ENCODE measurements at regions not wholly inside any gene's neighbourhood (a gene's known extent, or its start where the extent isn't known, plus 50 kb on each side); places are given as distances from the start of the nearest gene placed in this dataset.

- Histone ChIP-seq H3K27ac (ENCODE audit: poor library complexity, severe bottlenecking) (no peak overlapping the region), H3K4me1 (ENCODE audit: insufficient read depth, poor library complexity, severe bottlenecking) (no peaks in the 10 kb centered on the region), H3K9me3 (ENCODE audit: severe bottlenecking) (no peaks in the 10 kb centered on the region), H3K36me3 (ENCODE audit: low read depth) (no peaks in the 10 kb centered on the region), H3K4me3 (ENCODE audit: severe bottlenecking) (no peak overlapping the region), H3K27me3 (ENCODE audit: insufficient read depth, poor library complexity, severe bottlenecking) (peaks cover 7% of the 10 kb centered on the region)
- DNase-seq (ENCODE audit: low spot score) = no peak
- TF ChIP-seq CTCF (IDR thresholded peaks at IDR 0.05; ENCODE audit: poor library complexity, severe bottlenecking) = peak; percentile 77
- ATAC-seq (ENCODE audit: low read depth) = no peak
Observed at GRCh38 chr13:108508263-108508662, 121.1 kb upstream of the MYO16 start.

GRCh38 chr13:108525827-108526226, 103.6 kb upstream of the MYO16 start:
- no peak for TF ChIP-seq CTCF (IDR thresholded peaks at IDR 0.05; ENCODE audit: poor library complexity, severe bottlenecking)
- DNase-seq (ENCODE audit: low spot score) (no peak), ATAC-seq (ENCODE audit: low read depth) (no peak)
- Histone ChIP-seq H3K36me3 (ENCODE audit: low read depth) (no peaks in the 10 kb centered on the region), H3K27ac (ENCODE audit: poor library complexity, severe bottlenecking) (no peak overlapping the region), H3K4me3 (ENCODE audit: severe bottlenecking) (no peak overlapping the region), H3K27me3 (ENCODE audit: insufficient read depth, poor library complexity, severe bottlenecking) (peaks cover 30% of the 10 kb centered on the region), H3K4me1 (ENCODE audit: insufficient read depth, poor library complexity, severe bottlenecking) (no peaks in the 10 kb centered on the region), H3K9me3 (ENCODE audit: severe bottlenecking) (no peaks in the 10 kb centered on the region)

- Histone ChIP-seq H3K27me3 (ENCODE audit: insufficient read depth, poor library complexity, severe bottlenecking) (peaks cover 27% of the 10 kb centered on the region), H3K4me3 (ENCODE audit: severe bottlenecking) (no peak overlapping the region), H3K36me3 (ENCODE audit: low read depth) (no peaks in the 10 kb centered on the region), H3K4me1 (ENCODE audit: insufficient read depth, poor library complexity, severe bottlenecking) (no peaks in the 10 kb centered on the region), H3K9me3 (ENCODE audit: severe bottlenecking) (no peaks in the 10 kb centered on the region), H3K27ac (ENCODE audit: poor library complexity, severe bottlenecking) (no peak overlapping the region)
- ATAC-seq (ENCODE audit: low read depth) (no peak), DNase-seq (ENCODE audit: low spot score) (no peak)
- TF ChIP-seq CTCF (IDR thresholded peaks at IDR 0.05; ENCODE audit: poor library complexity, severe bottlenecking) = no peak
Observed at GRCh38 chr13:108526286-108526685, 103.1 kb upstream of the MYO16 start.

- H3K36me3 ChIP-seq (ENCODE audit: low read depth) = no peaks in the 10 kb centered on the region
- H3K27ac ChIP-seq (ENCODE audit: poor library complexity, severe bottlenecking) = no peak overlapping the region
- ATAC-seq (ENCODE audit: low read depth) (no peak), DNase-seq (ENCODE audit: low spot score) (no peak)
- no peaks in the 10 kb centered on the region for H3K4me1 ChIP-seq (ENCODE audit: insufficient read depth, poor library complexity, severe bottlenecking)
- H3K27me3 ChIP-seq (ENCODE audit: insufficient read depth, poor library complexity, severe bottlenecking) = peaks cover 27% of the 10 kb centered on the region
- no peak overlapping the region for H3K4me3 ChIP-seq (ENCODE audit: severe bottlenecking)
- no peaks in the 10 kb centered on the region for H3K9me3 ChIP-seq (ENCODE audit: severe bottlenecking)
- no peak for TF ChIP-seq CTCF (IDR thresholded peaks at IDR 0.05; ENCODE audit: poor library complexity, severe bottlenecking)
Observed at GRCh38 chr13:108527844-108528243, 101.6 kb upstream of the MYO16 start.

GRCh38 chr13:108528303-108528702, 101.1 kb upstream of the MYO16 start:
- H3K27ac ChIP-seq (ENCODE audit: poor library complexity, severe bottlenecking) = no peak overlapping the region

More at GRCh38 chr13:108528303-108528702, 101.1 kb upstream of the MYO16 start:
- no peaks in the 10 kb centered on the region for H3K9me3 ChIP-seq (ENCODE audit: severe bottlenecking)
- no peaks in the 10 kb centered on the region for H3K36me3 ChIP-seq (ENCODE audit: low read depth)
- no peak overlapping the region for H3K4me3 ChIP-seq (ENCODE audit: severe bottlenecking)
- no peaks in the 10 kb centered on the region for H3K4me1 ChIP-seq (ENCODE audit: insufficient read depth, poor library complexity, severe bottlenecking)
- no peak for TF ChIP-seq CTCF (IDR thresholded peaks at IDR 0.05; ENCODE audit: poor library complexity, severe bottlenecking)
- H3K27me3 ChIP-seq (ENCODE audit: insufficient read depth, poor library complexity, severe bottlenecking) = peaks cover 27% of the 10 kb centered on the region
- DNase-seq (ENCODE audit: low spot score) = no peak
- ATAC-seq (ENCODE audit: low read depth) = no peak
